DMS79 (cell line): ENCODE measurements at regions not wholly inside any gene's neighbourhood (a gene's known extent, or its start where the extent isn't known, plus 50 kb on each side); places are given as distances from the start of the nearest gene placed in this dataset.

ENCODE experiments used
- DNase-seq: peaks from one replicate; lab custom pipeline; 2025; lab: John Stamatoyannopoulos, UW

- no peak for DNase-seq
These were observed 212.1 kb upstream of the SOX4 start for GRCh38 chr6:21381331-21381963.

- no peak for DNase-seq
These were observed 210.6 kb upstream of the SOX4 start for GRCh38 chr6:21382821-21383449.

GRCh38 chr6:21383450-21384085 lies 210.0 kb upstream of the SOX4 start:
- no peak for DNase-seq

GRCh38 chr6:21384216-21384615 lies 209.3 kb upstream of the SOX4 start:
- no peak for DNase-seq

- DNase-seq, result no peak
These were observed 206.8 kb upstream of the SOX4 start for GRCh38 chr6:21386744-21387143.

- no peak for DNase-seq
These were observed 202.9 kb upstream of the SOX4 start for GRCh38 chr6:21390532-21391213.

- no peak for DNase-seq
These were observed 201.4 kb upstream of the SOX4 start for GRCh38 chr6:21392177-21392576.

- DNase-seq, result no peak
These were observed 199.9 kb upstream of the SOX4 start for GRCh38 chr6:21393441-21394165.

GRCh38 chr6:21395121-21395520 lies 198.4 kb upstream of the SOX4 start:
- DNase-seq, result no peak

GRCh38 chr6:21396313-21396712 lies 197.2 kb upstream of the SOX4 start:
- DNase-seq, result no peak

- DNase-seq, result no peak
These were observed 194.7 kb upstream of the SOX4 start for GRCh38 chr6:21398741-21399325.

- DNase-seq, result no peak
These were observed 191.2 kb upstream of the SOX4 start for GRCh38 chr6:21402368-21402767.

GRCh38 chr6:21404577-21404976 lies 189.0 kb upstream of the SOX4 start:
- DNase-seq, result no peak

GRCh38 chr6:21406316-21406715 lies 187.2 kb upstream of the SOX4 start:
- DNase-seq, result no peak

GRCh38 chr6:21409231-21409630 lies 184.3 kb upstream of the SOX4 start:
- DNase-seq, result no peak

GRCh38 chr6:21413428-21413827 lies 180.1 kb upstream of the SOX4 start:
- DNase-seq, result no peak

GRCh38 chr6:21414065-21414464 lies 179.5 kb upstream of the SOX4 start:
- DNase-seq, result no peak

- no peak for DNase-seq
These were observed 173.2 kb upstream of the SOX4 start for GRCh38 chr6:21420146-21420878.

GRCh38 chr6:21420926-21421325 lies 172.6 kb upstream of the SOX4 start:
- peak; percentile 16 for DNase-seq

- DNase-seq, result no peak
These were observed 170.3 kb upstream of the SOX4 start for GRCh38 chr6:21423106-21423854.
